Fibroblast of pulmonary artery (primary cell): ENCODE measurements at regions not wholly inside any gene's neighbourhood (a gene's known extent, or its start where the extent isn't known, plus 50 kb on each side); places are given as distances from the start of the nearest gene placed in this dataset.

Experiments
- DNase-seq: peaks from one replicate; pipeline ENCODE4 v3.0.0-alpha.2; 2010; ENCODE audit warnings: low read depth
- H3K4me3 ChIP-seq: replicated peaks from 2 replicates; pipeline ENCODE4 v1.5.1; 2011; ENCODE audit warnings: low read depth, mild to moderate bottlenecking, control low read depth, low read length, moderate library complexity
- CTCF ChIP-seq: IDR thresholded peaks from 2 replicates; pipeline ENCODE4 v1.5.1; 2011; ENCODE audit warnings: mild to moderate bottlenecking, control low read depth, low read length, inconsistent platforms; ENCODE audit errors: missing control alignments

GRCh38 chr3:95217661-95218060, 1154.8 kb downstream of the NSUN3 start:
- DNase-seq: no peak
- H3K4me3 ChIP-seq: no peak overlapping the region
- no peak for TF ChIP-seq CTCF

DNA sequence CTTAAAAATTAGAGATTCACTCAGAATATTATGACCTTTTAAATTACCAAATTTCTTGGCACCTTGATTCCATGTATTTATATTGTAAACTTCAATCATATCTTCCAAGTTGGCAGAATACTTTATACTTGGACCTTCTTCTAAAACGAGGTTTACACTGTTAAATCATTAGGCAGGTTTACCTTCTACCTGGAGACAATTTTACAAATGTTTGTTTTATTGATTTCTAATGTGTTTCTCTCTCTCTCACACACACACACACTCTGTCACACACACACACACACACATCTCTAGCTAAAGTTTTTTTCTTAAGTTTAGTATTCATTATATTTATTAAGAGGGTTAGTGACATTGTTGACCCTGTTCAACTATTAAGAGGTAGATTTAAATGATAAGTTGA, 1155.6 kb downstream of the NSUN3 start:
- no peak for DNase-seq
- TF ChIP-seq CTCF: no peak
- H3K4me3 ChIP-seq: no peak overlapping the region

- no peak for DNase-seq
- no peak overlapping the region for H3K4me3 ChIP-seq
- TF ChIP-seq CTCF: no peak
These were observed 1163.6 kb downstream of the NSUN3 start for GRCh38 chr3:95226437-95226836.

GRCh38 chr3:95227092-95227491, 1164.2 kb downstream of the NSUN3 start:
- no peak overlapping the region for H3K4me3 ChIP-seq
- no peak for TF ChIP-seq CTCF
- no peak for DNase-seq

DNA sequence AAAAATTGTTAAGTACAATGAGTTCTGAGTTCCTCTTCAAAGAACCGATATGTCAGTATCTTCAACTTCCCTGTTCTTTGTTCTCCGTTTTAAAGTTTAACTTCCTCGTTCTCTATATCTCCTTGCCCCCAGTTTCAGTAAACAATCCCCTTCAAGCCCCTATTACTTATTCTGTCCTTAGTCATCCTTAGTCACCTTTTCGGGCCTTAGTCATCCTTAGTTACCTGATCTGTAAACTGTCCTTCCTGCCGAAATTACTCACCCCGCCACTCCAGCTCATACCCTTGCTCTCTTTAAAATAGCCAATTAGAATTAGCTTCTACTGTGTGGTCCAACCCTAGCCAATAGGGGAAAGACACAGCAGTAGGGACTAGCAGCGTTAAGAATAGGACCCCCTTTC, 1165.6 kb downstream of the NSUN3 start:
- DNase-seq: no peak
- no peak overlapping the region for H3K4me3 ChIP-seq
- no peak for TF ChIP-seq CTCF

DNA sequence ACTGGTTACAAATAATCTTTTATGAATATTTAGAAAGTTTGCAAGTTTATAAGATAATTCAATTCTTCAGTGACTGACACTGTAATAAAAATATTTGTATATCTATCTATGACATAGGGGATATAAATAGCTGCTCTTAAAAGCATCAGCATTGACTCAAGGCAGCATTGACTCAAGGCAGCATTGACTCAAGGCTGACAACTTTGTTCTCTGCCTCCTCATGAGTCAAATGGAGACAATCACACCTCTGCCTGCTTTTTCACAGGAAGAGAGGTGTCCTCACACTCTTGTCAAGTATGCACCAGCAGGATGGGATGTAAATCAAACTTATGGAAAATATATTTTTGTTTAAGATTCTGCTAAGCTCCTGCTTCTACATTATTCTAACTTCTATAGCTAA, 1173.1 kb downstream of the NSUN3 start:
- no peak for TF ChIP-seq CTCF
- no peak overlapping the region for H3K4me3 ChIP-seq
- DNase-seq: no peak

DNA sequence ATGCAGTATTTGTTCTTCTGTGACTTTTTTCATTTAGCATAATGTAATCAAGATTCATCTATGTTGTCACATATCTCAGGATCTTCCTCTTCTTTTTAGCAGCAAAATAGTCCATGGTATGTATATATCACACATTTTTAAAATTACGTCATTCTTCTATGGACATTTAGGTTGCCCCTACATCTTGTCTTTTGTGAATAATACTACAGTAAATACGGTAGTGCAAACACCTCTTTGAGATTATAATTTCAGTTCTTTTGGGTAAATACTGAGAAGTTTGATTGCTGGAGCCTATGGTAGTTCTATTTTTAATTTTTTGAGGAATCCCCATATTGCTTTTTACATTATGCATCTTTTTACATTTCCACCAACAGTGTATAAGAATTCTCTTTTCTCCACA, 1174.9 kb downstream of the NSUN3 start:
- no peak for TF ChIP-seq CTCF
- H3K4me3 ChIP-seq: no peak overlapping the region
- no peak for DNase-seq
